ENCODE measurements at regions not wholly inside any gene's neighbourhood (a gene's known extent, or its start where the extent isn't known, plus 50 kb on each side); places are given as distances from the start of the nearest gene placed in this dataset.

DNA sequence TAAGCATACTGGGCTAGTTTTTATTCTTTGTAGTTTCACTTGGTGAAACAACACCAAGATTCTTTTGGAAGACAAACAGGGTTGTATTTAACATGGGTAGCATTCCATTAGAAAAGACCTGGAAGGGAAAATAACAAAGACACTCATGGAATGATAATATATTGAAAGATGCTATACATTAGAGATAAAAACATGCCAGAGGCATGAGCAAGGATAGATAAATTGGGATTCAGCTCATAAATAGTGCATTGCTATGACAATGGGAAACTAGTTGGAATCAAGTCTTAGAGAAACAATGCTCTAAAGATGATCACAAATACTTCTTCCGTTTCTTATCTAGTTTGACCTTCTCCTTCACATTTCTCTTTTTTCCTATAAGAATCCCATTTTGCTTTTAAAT lies 677.4 kb downstream of the ZNF385D start:
- TF ChIP-seq, protein P1, sequence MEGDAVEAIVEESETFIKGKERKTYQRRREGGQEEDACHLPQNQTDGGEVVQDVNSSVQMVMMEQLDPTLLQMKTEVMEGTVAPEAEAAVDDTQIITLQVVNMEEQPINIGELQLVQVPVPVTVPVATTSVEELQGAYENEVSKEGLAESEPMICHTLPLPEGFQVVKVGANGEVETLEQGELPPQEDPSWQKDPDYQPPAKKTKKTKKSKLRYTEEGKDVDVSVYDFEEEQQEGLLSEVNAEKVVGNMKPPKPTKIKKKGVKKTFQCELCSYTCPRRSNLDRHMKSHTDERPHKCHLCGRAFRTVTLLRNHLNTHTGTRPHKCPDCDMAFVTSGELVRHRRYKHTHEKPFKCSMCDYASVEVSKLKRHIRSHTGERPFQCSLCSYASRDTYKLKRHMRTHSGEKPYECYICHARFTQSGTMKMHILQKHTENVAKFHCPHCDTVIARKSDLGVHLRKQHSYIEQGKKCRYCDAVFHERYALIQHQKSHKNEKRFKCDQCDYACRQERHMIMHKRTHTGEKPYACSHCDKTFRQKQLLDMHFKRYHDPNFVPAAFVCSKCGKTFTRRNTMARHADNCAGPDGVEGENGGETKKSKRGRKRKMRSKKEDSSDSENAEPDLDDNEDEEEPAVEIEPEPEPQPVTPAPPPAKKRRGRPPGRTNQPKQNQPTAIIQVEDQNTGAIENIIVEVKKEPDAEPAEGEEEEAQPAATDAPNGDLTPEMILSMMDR (IDR thresholded peaks at IDR 0.05) = no peak
- TF ChIP-seq EZH2phosphoT487 (IDR thresholded peaks at IDR 0.05) (no peak), EZH2 (IDR thresholded peaks at IDR 0.05) (no peak)
